ENCODE measurements at regions not wholly inside any gene's neighbourhood (a gene's known extent, or its start where the extent isn't known, plus 50 kb on each side); places are given as distances from the start of the nearest gene placed in this dataset.

DNA sequence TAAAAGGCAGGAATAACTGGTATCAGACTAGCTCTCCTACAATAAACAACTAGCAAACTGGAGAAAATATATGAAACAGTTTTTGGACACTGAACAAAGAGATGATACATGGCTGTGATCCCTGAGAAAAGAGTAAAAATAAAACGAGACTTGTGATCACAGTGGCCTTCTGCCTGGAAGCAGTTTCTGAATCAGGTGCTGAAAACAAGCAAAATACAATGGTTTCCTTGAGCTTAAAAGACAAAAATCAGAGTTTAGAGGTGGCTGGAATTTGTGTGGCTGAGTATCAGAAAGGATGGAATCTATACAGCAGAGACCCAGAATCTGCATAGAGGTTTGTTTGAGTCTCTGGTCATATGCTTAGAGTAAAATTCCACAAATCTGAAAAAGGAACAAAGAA lies 242.5 kb upstream of the SOX9 start:
- TF ChIP-seq POLR2A (IDR thresholded peaks at IDR 0.05), result no peak
- TF ChIP-seq EP300 (IDR thresholded peaks at IDR 0.05), result no peak
- TF ChIP-seq, protein P1, sequence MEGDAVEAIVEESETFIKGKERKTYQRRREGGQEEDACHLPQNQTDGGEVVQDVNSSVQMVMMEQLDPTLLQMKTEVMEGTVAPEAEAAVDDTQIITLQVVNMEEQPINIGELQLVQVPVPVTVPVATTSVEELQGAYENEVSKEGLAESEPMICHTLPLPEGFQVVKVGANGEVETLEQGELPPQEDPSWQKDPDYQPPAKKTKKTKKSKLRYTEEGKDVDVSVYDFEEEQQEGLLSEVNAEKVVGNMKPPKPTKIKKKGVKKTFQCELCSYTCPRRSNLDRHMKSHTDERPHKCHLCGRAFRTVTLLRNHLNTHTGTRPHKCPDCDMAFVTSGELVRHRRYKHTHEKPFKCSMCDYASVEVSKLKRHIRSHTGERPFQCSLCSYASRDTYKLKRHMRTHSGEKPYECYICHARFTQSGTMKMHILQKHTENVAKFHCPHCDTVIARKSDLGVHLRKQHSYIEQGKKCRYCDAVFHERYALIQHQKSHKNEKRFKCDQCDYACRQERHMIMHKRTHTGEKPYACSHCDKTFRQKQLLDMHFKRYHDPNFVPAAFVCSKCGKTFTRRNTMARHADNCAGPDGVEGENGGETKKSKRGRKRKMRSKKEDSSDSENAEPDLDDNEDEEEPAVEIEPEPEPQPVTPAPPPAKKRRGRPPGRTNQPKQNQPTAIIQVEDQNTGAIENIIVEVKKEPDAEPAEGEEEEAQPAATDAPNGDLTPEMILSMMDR (IDR thresholded peaks at IDR 0.05), result no peak
- TF ChIP-seq POLR2AphosphoS5 (IDR thresholded peaks at IDR 0.05), result no peak

All from stomach (tissue), 4 donors.